ENCODE measurements at regions not wholly inside any gene's neighbourhood (a gene's known extent, or its start where the extent isn't known, plus 50 kb on each side); places are given as distances from the start of the nearest gene placed in this dataset.

DNA sequence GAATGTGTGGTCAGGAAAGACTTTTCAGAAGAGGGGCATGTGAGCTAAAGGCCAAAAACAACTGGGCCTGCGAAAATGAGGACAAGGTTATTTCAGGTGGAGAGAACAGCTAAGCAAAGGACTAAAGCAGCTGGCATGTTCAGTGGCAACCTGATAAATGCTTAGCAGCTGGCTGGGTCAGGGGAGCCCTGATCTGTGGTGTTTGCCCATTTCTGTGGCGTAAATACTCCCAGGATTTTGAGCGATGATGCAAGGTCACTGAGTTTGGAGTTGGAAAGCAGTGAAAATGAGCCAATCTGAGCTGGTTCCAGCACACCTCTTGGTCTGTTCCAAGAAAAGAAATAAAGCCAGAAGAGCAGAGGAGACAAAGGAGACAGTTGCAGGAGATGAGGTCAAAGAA, 704.3 kb downstream of the UQCRFS1 start:
- no peak overlapping the region for H3K27ac ChIP-seq (ENCODE audit: low read depth, low read length)
- WGBS, 3 donors: 53 to 96% (median 83%) methylated on average over 3 of the region's 3 CpGs

DNA sequence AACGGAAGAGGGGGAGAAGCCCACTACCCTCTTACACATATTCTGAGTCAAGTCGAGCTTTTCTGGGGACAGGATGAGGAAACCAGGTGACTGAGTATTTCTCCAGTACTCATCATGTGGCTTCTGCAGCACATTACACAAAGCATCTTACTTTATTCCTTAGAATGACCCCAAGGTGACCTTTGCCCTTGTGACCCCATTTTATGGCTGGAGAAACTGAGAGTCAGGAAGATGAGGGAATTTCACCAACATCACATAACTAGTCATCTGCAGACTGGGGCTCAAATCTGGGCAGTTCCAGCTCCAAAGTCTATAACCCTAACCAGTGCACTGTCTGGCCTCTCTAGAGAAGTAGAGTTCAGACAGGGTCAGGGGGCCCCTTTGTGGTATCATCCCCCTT, 707.0 kb downstream of the UQCRFS1 start:
- no peak overlapping the region for H3K27ac ChIP-seq (ENCODE audit: low read depth, low read length)

DNA sequence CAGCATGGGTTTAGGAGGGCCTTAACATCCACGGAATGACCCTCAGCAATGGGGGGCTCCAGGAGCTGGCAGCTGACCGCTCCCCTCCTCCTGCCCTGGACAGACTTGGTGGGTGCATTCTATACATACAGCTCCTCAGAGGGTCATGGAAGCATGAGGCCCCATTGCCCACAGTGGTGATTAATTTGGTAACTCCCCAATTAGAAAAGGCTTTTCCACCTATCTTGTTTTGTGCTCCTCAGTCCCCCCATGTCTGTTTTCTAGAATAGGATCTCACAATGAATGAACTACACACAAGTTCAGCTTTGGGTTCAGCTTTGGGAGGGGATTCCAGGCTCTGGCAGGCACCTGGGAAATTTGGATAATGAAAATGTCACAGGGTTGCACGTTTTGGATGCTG, 707.8 kb downstream of the UQCRFS1 start:
- H3K27ac ChIP-seq (ENCODE audit: low read depth, low read length): no peak overlapping the region
- WGBS, 3 donors: 65 to 83% (median 74%) methylated on average over 3 of the region's 3 CpGs

More for the DNA sequence above, 707.0 kb downstream of the UQCRFS1 start:
- 67 to 77% (median 70%) methylated on average over 2 of the region's 2 CpGs for WGBS, 3 donors

- H3K27ac ChIP-seq (ENCODE audit: low read depth, low read length): no peak overlapping the region
- WGBS, 3 donors: 86 to 94% (median 89%) methylated on average over 3 of the region's 3 CpGs
Observed at GRCh38 chr19:28504727-28505126, 708.2 kb downstream of the UQCRFS1 start.

GRCh38 chr19:28504139-28504538, 708.8 kb downstream of the UQCRFS1 start:
- WGBS, 3 donors: 68 to 84% (median 74%) methylated on average over 3 of the region's 3 CpGs
- no peak overlapping the region for H3K27ac ChIP-seq (ENCODE audit: low read depth, low read length)

GRCh38 chr19:28502879-28503734, 709.8 kb downstream of the UQCRFS1 start:
- WGBS, 3 donors: 61 to 74% (median 62%) methylated on average over 15 of the region's 15 CpGs
- H3K27ac ChIP-seq (ENCODE audit: low read depth, low read length): no peak overlapping the region

GRCh38 chr19:28501976-28502375, 711.0 kb downstream of the UQCRFS1 start:
- WGBS, 3 donors: 50 to 82% (median 64%) methylated on average over 3 of the region's 3 CpGs
- no peak overlapping the region for H3K27ac ChIP-seq (ENCODE audit: low read depth, low read length)

DNA sequence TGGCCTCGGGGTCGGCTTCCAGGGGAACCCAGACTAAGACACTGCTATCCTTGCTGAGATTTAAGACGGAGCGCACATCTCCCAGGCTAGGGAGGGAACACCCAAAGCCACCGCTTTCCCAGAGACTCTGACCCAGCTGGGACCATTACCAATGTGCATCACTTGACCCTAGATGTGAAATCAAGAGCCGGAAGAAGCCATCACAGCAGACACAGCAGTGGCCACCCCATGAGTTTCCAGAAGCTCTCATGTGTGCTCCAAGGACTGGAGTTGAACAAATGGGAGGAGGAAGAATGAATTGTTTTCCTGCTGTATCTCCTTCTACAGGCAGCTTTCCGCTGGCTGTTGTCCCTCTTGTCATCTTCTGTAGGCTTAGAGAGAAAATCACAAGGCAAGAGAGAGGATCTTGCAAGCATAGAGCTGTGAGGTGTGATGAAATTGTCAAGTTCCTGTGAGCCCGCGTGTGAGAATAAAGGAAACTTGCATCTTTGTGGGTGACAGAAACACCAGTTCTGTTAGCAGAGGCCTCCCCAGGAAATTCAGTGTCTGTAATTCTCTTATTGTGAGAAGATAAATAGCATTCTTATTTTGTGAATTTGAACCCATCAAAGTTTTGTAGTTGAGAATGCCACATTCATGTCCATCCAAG, 711.8 kb downstream of the UQCRFS1 start:
- 70 to 78% (median 75%) methylated on average over 9 of the region's 9 CpGs for WGBS, 3 donors
- no peak overlapping the region for H3K27ac ChIP-seq (ENCODE audit: low read depth, low read length)

DNA sequence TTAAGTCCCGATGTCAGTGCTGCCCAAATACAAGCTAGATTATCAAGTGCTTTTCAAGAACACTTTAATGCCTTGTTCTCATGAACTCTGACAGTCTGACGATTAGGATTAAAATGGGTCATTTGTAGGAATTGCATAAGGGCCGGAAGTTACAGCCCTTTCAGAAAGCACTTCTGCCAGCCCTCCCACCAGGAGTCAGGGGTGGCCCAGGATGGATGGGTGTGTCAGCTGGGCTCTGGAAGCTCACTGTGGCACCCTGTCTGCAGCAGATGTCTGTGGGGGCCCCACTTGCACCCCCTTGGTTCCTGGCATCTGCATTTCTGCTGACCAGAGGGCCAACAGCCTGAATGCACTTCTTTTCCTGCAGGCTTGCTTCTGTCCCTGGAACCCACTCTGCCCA, 712.7 kb downstream of the UQCRFS1 start:
- WGBS, 3 donors: 53 to 69% (median 68%) methylated on average over 3 of the region's 3 CpGs
- H3K27ac ChIP-seq (ENCODE audit: low read depth, low read length): no peak overlapping the region

DNA sequence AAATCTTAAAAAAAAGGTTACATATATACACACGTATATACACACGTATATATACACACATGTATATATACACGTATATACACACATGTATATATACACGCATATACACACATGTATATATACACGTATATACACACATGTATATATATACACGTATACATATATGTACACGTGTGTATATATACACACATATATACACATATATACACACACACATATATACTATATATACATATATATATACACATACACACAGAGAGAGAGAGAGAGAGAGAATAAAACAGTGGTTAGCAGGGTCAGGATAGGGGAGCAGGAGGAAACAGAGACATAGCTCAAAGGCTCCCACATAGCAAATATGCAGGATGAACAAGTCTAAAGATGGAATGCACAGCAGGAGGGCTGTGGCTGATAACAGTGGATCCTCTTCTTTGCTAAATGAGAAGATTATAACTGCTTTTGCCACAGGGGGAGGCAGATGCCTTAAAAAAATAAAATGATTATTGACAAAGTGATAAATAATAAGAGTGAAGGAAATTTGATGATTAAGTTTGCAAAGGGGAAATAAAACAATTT, 714.5 kb downstream of the UQCRFS1 start:
- WGBS, 3 donors: 69 to 81% (median 71%) methylated on average over 7 of the region's 7 CpGs

DNA sequence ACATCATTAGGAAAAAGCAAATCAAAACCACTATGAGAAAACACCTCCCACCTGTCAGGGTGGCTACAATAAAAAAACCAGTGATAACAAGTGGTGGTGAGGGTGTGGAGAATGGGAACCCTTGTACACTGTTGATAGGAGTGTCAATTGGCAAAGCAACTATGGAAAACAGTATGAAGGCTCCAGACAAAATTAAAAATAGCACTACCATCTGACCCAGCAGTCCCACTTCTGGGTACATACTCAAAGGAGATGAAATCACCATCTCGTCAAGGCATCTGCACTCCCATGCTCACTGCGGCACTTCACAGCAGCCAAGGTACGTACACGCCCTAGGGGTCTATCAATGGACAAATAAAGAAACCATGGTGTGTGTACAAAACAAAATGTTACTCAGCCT, 715.1 kb downstream of the UQCRFS1 start:
- WGBS, 3 donors: 88 to 96% (median 92%) methylated on average over 4 of the region's 4 CpGs
- H3K27ac ChIP-seq (ENCODE audit: low read depth, low read length): no peak overlapping the region

More for the DNA sequence above, 714.5 kb downstream of the UQCRFS1 start:
- no peak overlapping the region for H3K27ac ChIP-seq (ENCODE audit: low read depth, low read length)

DNA sequence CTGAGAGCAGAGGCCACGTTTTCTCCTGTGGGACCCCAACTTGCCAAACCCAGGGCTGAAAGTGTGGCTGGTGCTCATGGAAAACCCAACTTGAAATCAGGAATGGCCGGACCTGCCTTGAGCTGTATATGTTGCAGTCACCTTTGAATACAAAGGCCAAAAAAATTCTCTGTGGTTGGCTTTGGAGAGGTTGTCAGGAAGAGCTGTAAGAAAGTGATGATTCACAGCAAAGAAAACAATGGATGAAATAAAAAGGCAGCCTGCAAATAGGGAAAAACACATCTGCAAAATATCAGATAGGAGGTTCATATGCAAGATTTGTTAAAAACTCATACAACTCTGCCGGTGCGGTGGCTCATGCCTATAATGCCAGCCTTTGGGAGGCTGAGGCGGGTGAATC, 715.8 kb downstream of the UQCRFS1 start:
- no peak overlapping the region for H3K27ac ChIP-seq (ENCODE audit: low read depth, low read length)
- 74 to 88% (median 82%) methylated on average over 5 of the region's 5 CpGs for WGBS, 3 donors

GRCh38 chr19:28495046-28495445, 717.9 kb downstream of the UQCRFS1 start:
- 69 to 84% (median 74%) methylated on average over 3 to 4 of the region's 4 CpGs for WGBS, 3 donors
- H3K27ac ChIP-seq (ENCODE audit: low read depth, low read length): no peak overlapping the region

DNA sequence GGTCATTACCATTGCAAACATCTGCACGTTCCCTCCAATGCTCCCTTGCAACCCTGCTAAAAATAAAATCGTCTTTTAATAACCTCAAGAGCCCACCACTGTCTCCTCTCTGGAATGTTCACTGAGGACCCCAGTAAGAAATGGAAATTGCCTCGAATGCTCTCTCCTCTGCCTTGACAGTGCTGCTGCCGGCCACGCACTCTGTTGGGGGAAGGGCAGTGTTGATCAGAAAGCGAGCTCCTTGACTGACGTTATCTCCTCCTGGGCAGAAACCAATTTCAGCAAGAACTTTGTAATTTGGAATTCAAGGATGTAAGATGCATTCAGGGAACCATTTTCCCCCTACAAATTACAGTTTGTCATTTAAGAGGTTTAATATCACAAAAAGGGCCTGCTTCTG, 718.5 kb downstream of the UQCRFS1 start:
- WGBS, 3 donors: 64 to 75% (median 65%) methylated on average over 7 of the region's 7 CpGs
- H3K27ac ChIP-seq (ENCODE audit: low read depth, low read length): no peak overlapping the region

GRCh38 chr19:28493884-28494283, 719.1 kb downstream of the UQCRFS1 start:
- H3K27ac ChIP-seq (ENCODE audit: low read depth, low read length): no peak overlapping the region
- 46 to 56% (median 56%) methylated on average over 5 of the region's 5 CpGs for WGBS, 3 donors

- WGBS, 3 donors: 49 to 65% (median 53%) methylated on average over 8 of the region's 8 CpGs
- no peak overlapping the region for H3K27ac ChIP-seq (ENCODE audit: low read depth, low read length)
Observed at GRCh38 chr19:28492621-28493020, 720.3 kb downstream of the UQCRFS1 start.

DNA sequence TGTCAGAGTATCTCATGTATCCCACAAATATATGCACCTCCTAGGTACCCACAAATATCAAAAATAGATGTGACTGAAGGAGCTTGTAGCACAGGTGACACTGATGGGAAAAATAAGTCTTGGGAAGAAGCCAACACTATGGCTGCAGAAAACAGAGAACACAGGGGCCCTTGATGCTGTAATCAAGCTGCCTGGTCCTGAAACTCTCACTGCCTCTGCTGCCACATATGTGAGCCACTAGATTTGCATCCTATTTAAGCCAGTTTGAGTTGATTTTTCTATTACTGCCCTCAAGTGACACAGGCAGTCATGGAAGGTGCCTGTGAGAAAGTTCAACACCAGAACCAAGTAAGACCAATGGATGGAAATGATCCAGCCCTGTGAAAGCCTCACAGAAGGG, 720.8 kb downstream of the UQCRFS1 start:
- no peak overlapping the region for H3K27ac ChIP-seq (ENCODE audit: low read depth, low read length)

DNA sequence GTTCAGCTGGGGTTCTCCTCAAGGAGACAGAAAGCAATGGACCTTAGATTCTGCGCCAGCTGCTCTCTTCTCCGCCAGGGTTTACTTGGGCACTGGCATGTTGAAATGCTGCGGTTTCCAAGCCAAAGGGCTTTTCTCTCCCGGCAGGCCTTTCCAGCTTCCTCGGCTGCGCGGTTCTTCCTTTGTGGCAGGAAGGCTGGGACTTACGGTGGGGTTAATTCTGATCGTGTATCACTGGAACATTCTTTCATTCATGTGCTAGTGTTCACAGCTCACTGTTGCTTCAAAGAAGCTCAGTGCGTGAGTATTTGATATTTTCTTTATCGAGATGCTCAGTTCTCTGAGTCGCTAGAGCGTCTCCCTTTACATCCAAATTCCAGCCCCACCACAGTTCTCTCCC, 723.2 kb downstream of the UQCRFS1 start:
- WGBS, 3 donors: 57 to 74% (median 62%) methylated on average over 13 of the region's 13 CpGs
- H3K27ac ChIP-seq (ENCODE audit: low read depth, low read length): no peak overlapping the region

- no peak overlapping the region for H3K27ac ChIP-seq (ENCODE audit: low read depth, low read length)
- 80 to 90% (median 81%) methylated on average over 9 of the region's 9 CpGs for WGBS, 3 donors
Observed at GRCh38 chr19:28489126-28489660, 723.8 kb downstream of the UQCRFS1 start.
